Hepatocyte (in vitro differentiated cells): ENCODE measurements at regions not wholly inside any gene's neighbourhood (a gene's known extent, or its start where the extent isn't known, plus 50 kb on each side); places are given as distances from the start of the nearest gene placed in this dataset.

Source experiments
- EZH2 ChIP-seq: fragments of 200-600 bp; sonication (generic); IDR thresholded peaks from 2 replicates; pipeline ENCODE4 v1.6.1; 2016; ENCODE audit warnings: antibody characterized with exemption, mild to moderate bottlenecking, borderline replicate concordance
- TF ChIP-seq, protein P1 (sequence below): fragments of 200-600 bp; sonication (generic); IDR thresholded peaks from 2 replicates; pipeline ENCODE4 v1.5.1; 2016; ENCODE audit warnings: antibody characterized with exemption, mild to moderate bottlenecking; ENCODE audit not compliant: poor library complexity

DNA sequence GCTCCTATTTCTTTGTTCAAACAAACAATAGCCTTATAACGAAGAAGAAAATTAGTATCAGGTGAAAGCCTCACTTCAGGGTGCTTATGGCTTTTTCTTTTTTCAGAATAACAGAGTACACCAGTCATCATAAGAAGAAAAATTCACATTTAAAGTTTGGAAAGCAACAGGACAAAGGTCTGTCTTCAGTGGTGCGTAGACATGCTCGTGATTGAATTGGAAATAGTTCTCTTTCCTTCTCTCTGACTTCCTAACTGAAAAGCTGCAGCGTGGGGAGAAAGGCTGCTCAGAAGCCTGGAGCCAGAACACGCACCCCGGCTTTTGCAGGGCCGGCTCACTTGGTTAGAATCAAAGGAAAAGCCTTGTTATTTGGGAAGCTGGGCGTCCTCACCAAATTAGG lies 127.6 kb upstream of the ZNF516 start:
- TF ChIP-seq EZH2, result no peak
- TF ChIP-seq, protein P1, sequence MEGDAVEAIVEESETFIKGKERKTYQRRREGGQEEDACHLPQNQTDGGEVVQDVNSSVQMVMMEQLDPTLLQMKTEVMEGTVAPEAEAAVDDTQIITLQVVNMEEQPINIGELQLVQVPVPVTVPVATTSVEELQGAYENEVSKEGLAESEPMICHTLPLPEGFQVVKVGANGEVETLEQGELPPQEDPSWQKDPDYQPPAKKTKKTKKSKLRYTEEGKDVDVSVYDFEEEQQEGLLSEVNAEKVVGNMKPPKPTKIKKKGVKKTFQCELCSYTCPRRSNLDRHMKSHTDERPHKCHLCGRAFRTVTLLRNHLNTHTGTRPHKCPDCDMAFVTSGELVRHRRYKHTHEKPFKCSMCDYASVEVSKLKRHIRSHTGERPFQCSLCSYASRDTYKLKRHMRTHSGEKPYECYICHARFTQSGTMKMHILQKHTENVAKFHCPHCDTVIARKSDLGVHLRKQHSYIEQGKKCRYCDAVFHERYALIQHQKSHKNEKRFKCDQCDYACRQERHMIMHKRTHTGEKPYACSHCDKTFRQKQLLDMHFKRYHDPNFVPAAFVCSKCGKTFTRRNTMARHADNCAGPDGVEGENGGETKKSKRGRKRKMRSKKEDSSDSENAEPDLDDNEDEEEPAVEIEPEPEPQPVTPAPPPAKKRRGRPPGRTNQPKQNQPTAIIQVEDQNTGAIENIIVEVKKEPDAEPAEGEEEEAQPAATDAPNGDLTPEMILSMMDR, result no peak
